Endothelial cell of umbilical vein (primary cell): ENCODE measurements at regions not wholly inside any gene's neighbourhood (a gene's known extent, or its start where the extent isn't known, plus 50 kb on each side); places are given as distances from the start of the nearest gene placed in this dataset.

Experiments
- CTCF ChIP-seq, 2 donors: IDR thresholded peaks; 1 replicate in 1 of 2; 2 replicates in 1 of 2; pipeline ENCODE4 v1.5.1; 2011; ENCODE audit warnings: low read length in 2 of 2, mild to moderate bottlenecking in 2 of 2, moderate library complexity in 2 of 2, control low read depth in 1 of 2, inconsistent platforms in 1 of 2, low read depth in 1 of 2; ENCODE audit not compliant: insufficient read depth in 1 of 2; ENCODE audit errors: extremely low read depth in 1 of 2
- JUN ChIP-seq: IDR thresholded peaks from 2 replicates; pipeline ENCODE4 v1.6.1; 2011; ENCODE audit warnings: borderline replicate concordance, low read depth; ENCODE audit not compliant: insufficient read length, insufficient read depth
- MAX ChIP-seq: IDR thresholded peaks from 2 replicates; pipeline ENCODE4 v1.6.1; 2011; ENCODE audit not compliant: insufficient read depth, insufficient read length
- POLR2AphosphoS5 ChIP-seq: IDR thresholded peaks from 2 replicates; pipeline ENCODE4 v1.6.1; 2012; ENCODE audit warnings: low read depth, mild to moderate bottlenecking, control low read depth, low read length, moderate library complexity; ENCODE audit not compliant: insufficient read depth

- TF ChIP-seq CTCF (IDR thresholded peaks at IDR 0.05; ENCODE audit: extremely low read depth in 1 of 2, insufficient read depth in 1 of 2, low read depth in 1 of 2, low read length in 2 of 2), result no peak
- TF ChIP-seq POLR2AphosphoS5, result no peak
- TF ChIP-seq MAX, result no peak
- no peak for TF ChIP-seq JUN
Observed at GRCh38 chr5:135705141-135705631, 126.4 kb upstream of the CXCL14 start.
